ENCODE measurements at regions not wholly inside any gene's neighbourhood (a gene's known extent, or its start where the extent isn't known, plus 50 kb on each side); places are given as distances from the start of the nearest gene placed in this dataset.
"Not testable (repeated sequence)": the region's sequence is repeated elsewhere in the genome, so short reads cannot be mapped to it uniquely, and the experiment has no call there.

DNA sequence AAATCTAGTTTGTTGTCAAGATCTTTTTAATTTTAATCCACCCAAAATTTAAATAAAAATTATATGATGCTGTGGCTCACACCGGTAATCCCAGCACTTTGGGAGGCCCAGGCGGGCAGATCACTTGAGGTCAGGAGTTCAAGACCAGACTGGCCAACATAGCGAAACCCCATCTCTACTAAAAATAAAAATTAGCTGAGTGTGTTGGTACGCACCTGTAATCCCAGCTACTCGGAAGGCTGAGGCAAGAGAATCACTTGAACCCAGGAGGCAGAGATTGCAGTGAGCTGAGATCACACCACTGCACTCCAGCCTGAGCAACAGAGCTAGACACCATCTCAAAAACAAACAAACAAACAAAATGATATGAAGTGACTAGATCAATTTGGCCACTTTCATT lies 253.0 kb upstream of the MGMT start:
- not testable (repeated sequence) for DNase-seq

DNA sequence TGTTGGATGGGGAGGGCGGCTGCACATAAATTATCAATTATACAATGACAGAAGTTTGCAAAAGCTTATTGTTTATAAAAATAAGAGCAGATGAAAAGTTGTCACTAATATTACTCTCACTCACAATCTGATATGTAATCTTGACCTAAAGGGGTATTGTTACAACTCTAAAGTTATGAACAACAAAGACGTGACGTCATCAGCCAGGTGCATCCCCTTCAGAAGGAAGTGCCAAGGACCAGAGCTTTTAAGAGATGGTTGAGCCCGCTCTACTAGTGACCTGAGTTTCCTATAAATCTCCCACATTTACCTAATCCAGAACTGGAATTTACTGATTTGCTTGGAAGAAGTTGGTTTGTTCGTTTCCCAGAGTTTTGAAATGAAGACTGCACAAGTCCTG lies 247.7 kb upstream of the MGMT start:
- DNase-seq = no peak

- DNase-seq = no peak
These were observed 244.6 kb upstream of the MGMT start for GRCh38 chr10:129222436-129222835.

- DNase-seq = no peak
These were observed 243.7 kb upstream of the MGMT start for GRCh38 chr10:129223363-129223762.

- no peak for DNase-seq
These were observed 243.0 kb upstream of the MGMT start for GRCh38 chr10:129224065-129224464.

GRCh38 chr10:129231821-129232220 lies 235.2 kb upstream of the MGMT start:
- no peak for DNase-seq

DNA sequence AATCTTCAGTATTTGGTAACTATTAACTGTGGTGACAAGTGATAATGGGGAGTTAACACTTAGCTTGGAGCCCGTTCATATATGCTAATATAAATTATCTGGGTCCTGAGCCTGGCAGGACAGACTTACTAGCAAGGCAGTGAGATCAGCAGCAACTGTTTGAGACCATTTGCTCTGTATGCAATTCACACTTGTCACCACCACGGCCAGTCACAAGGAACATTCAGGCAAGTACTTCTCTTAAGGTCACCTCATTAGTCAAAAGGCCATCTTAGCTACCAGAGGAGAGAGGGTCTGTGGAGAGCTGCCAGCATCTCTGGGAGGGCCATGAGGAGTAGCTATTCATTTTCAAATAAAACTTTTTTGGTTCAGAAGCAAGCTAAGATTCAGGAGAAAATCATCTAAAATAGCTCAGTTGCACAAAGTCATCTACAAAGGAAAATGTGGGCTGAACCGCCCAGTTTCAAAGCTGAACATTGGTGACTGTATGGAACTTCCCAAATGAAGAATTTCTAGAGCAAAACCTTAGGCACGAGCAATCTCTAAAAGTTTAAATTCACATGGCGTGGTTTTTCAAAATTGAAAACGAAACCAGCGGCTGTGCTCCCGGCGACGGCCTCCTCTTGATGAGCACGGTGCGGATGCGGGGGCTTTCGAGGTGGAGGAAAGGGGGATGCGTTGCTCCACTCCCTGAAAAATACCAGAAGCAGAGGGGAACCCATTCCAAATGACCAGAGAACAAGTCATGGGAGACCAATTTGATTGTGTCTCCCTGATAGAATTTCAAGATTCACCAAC lies 233.5 kb upstream of the MGMT start:
- DNase-seq = no peak

GRCh38 chr10:129236274-129236691 lies 230.8 kb upstream of the MGMT start:
- DNase-seq = no peak

DNA sequence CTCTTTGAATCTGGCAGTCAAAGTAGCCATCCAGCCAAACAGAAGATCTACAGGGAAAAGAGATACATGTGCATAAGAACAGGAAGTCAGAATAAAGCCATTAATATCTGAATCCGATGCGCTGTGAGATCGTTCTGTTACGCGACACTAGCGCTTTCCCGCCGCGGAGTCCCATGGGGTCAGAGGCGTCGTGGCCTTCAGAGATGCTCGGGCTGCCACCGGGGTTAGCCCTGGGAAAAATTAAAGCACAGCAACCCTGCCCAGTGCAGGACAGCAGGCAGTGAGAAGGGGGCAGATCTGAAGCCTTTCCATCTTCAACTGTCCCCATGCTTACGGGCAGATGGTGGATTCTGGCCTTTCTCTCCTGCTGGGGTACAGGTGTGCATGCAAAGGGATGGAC lies 225.6 kb upstream of the MGMT start:
- DNase-seq = no peak

GRCh38 chr10:129244298-129244697 lies 222.7 kb upstream of the MGMT start:
- DNase-seq = no peak

DNA sequence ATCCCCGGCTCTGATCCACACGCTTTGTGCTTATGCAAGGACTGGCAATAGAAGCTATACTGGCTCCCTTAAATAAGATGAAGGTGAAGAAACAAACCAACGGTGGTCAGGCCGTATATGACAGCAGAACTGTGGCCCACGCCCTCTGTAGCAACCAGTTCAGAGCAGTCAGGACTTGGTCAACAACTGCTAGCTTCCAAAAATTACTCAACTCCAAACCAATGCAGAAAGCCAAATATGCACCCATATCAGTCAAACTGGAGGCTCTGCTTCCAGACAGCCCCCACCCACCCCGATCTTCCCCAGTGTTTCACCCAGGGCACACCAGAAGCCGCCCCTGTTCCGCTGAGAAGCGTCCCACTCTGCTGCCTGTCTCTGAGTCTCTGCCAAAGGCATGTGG lies 222.3 kb upstream of the MGMT start:
- no peak for DNase-seq

DNA sequence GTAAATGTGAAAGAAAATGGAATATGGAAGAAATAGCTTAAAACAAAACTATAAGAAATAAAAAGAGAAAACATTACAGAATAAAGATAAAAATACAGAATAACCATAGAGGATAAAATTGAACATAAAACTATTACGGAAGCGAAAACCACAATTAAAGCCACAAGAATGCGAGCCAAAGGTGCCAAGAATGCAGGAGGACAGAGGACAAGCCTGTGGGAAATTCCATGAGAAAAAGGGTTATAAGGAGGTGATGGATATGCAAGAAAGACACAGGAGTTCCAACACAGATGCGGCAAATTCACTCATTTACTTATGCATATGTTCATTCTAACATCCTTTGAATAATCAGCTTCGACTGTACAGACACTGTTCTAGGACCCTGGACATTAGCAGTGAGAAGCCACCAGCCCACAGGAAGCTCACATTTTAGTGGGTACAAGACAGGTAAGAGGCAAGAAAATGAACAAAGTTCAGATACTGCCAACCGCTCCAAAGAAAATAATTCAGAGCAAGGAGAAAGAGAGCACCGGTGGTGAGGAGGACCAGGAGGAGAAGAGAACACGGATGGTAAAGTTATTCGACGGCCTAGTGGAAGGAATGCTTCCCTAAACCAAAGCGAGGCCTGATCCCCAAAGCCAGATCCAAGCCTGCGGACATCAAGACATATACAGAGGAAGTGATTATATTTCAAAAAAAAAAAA lies 213.7 kb upstream of the MGMT start:
- no peak for DNase-seq

- DNase-seq = no peak
These were observed 213.2 kb upstream of the MGMT start for GRCh38 chr10:129253865-129254179.

GRCh38 chr10:129258283-129258923 lies 208.6 kb upstream of the MGMT start:
- DNase-seq = no peak

GRCh38 chr10:129259128-129259815 lies 207.8 kb upstream of the MGMT start:
- DNase-seq = no peak

- DNase-seq = no peak
These were observed 194.9 kb upstream of the MGMT start for GRCh38 chr10:129272176-129272575.

- no peak for DNase-seq
These were observed 194.0 kb upstream of the MGMT start for GRCh38 chr10:129272866-129273650.

- DNase-seq = no peak
These were observed 193.2 kb upstream of the MGMT start for GRCh38 chr10:129273860-129274259.

- no peak for DNase-seq
These were observed 192.1 kb upstream of the MGMT start for GRCh38 chr10:129274748-129275474.

- no peak for DNase-seq
These were observed 191.2 kb upstream of the MGMT start for GRCh38 chr10:129275886-129276285.

DNA sequence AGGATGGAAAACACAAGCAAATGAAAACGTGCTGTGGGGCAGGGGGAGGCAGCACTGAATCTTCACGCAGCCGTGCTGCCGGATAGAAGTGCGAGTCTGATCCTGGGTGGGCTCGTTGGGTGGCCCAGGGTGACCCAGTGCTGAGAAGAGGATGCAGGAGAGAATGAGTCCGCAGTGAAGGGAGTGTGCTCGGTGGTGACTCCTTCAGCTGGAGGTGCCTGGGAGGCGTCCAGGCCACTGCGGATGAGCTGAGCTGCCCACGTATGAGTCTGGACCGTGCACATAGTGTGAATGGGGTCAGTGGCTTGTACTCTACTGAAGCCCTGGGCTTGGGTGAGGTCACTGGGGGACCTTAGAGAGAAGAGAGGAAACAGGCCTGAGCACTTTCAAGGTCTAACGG lies 190.0 kb upstream of the MGMT start:
- DNase-seq = no peak

DNA sequence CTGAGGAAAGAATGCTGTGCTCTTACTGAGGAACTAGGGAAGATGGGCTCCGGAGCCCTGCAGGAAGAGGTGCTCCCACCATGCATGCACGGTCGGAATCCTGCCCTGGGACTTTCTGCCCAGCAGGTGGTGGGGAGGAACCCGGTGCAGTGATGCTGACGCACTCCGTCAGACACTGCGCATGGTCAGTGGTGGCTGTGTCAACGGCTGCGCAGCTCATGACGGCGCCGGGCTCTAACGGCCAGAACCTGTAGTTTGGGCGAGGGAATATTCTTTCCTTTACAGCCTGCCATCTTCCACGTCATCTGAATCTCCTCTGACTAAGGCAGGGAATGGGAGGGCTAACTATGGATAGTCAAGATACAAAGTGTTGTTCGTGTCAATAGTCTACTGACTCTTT lies 189.2 kb upstream of the MGMT start:
- DNase-seq = no peak

Data from activated CD8-positive, alpha-beta memory T cell treated with anti-CD3 and anti-CD28 coated beads, Interleukin-2, amount 50 U/mL, for 48 hours (primary cell).